ENCODE measurements at regions not wholly inside any gene's neighbourhood (a gene's known extent, or its start where the extent isn't known, plus 50 kb on each side); places are given as distances from the start of the nearest gene placed in this dataset.

DNA sequence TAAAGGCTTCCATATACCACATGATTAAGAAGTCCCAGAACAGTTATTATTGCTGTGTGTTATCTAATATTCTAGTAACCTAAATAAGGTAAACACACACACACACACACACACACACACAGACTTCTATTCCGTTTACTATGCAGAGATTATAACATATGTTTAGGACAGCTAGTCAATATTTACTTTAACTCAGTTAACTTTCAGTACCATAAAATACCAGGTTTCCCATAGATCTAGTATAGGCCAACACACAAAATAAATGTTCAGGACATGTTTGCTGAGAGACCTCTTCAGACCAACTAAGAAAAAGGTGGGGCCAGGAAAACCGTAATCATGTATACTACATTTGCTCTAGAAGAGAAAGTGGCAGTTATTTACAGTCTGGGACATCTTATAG, 365.5 kb downstream of the KLHL13 start:
- TF ChIP-seq, protein P1, sequence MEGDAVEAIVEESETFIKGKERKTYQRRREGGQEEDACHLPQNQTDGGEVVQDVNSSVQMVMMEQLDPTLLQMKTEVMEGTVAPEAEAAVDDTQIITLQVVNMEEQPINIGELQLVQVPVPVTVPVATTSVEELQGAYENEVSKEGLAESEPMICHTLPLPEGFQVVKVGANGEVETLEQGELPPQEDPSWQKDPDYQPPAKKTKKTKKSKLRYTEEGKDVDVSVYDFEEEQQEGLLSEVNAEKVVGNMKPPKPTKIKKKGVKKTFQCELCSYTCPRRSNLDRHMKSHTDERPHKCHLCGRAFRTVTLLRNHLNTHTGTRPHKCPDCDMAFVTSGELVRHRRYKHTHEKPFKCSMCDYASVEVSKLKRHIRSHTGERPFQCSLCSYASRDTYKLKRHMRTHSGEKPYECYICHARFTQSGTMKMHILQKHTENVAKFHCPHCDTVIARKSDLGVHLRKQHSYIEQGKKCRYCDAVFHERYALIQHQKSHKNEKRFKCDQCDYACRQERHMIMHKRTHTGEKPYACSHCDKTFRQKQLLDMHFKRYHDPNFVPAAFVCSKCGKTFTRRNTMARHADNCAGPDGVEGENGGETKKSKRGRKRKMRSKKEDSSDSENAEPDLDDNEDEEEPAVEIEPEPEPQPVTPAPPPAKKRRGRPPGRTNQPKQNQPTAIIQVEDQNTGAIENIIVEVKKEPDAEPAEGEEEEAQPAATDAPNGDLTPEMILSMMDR (conservative IDR thresholded peaks at IDR 0.05): no peak
- no peak for TF ChIP-seq EZH2 (IDR thresholded peaks at IDR 0.05; ENCODE audit: low read depth)
